K562 (cell line): ENCODE measurements at regions not wholly inside any gene's neighbourhood (a gene's known extent, or its start where the extent isn't known, plus 50 kb on each side); places are given as distances from the start of the nearest gene placed in this dataset.

ENCODE experiments used
- ATAC-seq: fragments of 200-7000 bp; cut with Tn5 transposase; 3 replicates; pipeline ENCODE4 v1.9.1; 2020; ENCODE audit warnings: moderate library complexity
- BruUV-seq: library from RNA; stranded (reverse); fragments of 400-500 nt; replicated peaks from 2 replicates; lab custom pipeline; 2021; lab: Mats Ljungman, UMichigan
- CTCF ChIA-PET: fragments of 300-600 bp; formaldehyde crosslinking; extraction: SDS; loops from one replicate; lab custom pipeline; 2021; ENCODE audit warnings: low intra/inter-chr PET ratio; lab: Yijun Ruan, JAX
- POLR2A ChIA-PET: fragments of 300-600, 350-650 bp; sonication (Branson Sonifier 250); formaldehyde crosslinking; extraction: SDS; loops from one replicate; lab custom pipeline; 2021; ENCODE audit warnings: antibody characterized with exemption, inconsistent platforms; lab: Yijun Ruan, JAX
- DNase-seq, 4 experiments: peaks; one replicate each; pipeline versions ENCODE4 v3.0.0 to v3.0.0-alpha.2; 2011 to 2018; ENCODE audit warnings: low spot score in 3 of 4, mixed read lengths in 3 of 4; ENCODE audit errors: extremely low read depth in 1 of 4
- FAIRE-seq: peaks from 2 replicates; lab custom pipeline; 2011; peaks lifted over from hg19 to GRCh38; lab: Jason Lieb, UNC
- H2AFZ ChIP-seq: 2 replicates; pipeline ENCODE4 v1.6.0; 2011; ENCODE audit warnings: low read depth, low read length, control low read depth, inconsistent platforms
- H3K27ac ChIP-seq: fragments of 200-600 bp; 3 replicates; pipeline ENCODE4 v1.8.0; 2011; ENCODE audit warnings: low read depth, mild to moderate bottlenecking, control low read depth, inconsistent platforms, low read length, moderate library complexity, mixed read lengths; ENCODE audit errors: extremely low read depth
- H3K27me3 ChIP-seq, 2 experiments: fragments of 300-600 bp in 1 of 2; 2 replicates in 1 of 2; 3 replicates in 1 of 2; pipeline versions ENCODE4 v1.6.0 to v1.8.0; 2011; ENCODE audit warnings: inconsistent platforms in 2 of 2, low read length in 2 of 2, mild to moderate bottlenecking in 1 of 2, mixed read lengths in 1 of 2, moderate library complexity in 1 of 2; ENCODE audit not compliant: control insufficient read depth in 2 of 2, insufficient read depth in 2 of 2
- H3K36me3 ChIP-seq: fragments of 300-600 bp; 3 replicates; pipeline ENCODE4 v1.8.0; 2011; ENCODE audit warnings: mild to moderate bottlenecking, low read length, inconsistent platforms; ENCODE audit not compliant: control insufficient read depth, insufficient read depth
- H3K4me1 ChIP-seq, 2 experiments: fragments of 200-600 bp in 1 of 2; replicated peaks in 1 of 2; 2 replicates in 1 of 2; 3 replicates in 1 of 2; pipeline versions ENCODE4 v1.5.1 to v1.8.0; 2011; ENCODE audit warnings: inconsistent platforms in 2 of 2, low read length in 2 of 2, mild to moderate bottlenecking in 1 of 2, mixed read lengths in 1 of 2, moderate library complexity in 1 of 2; ENCODE audit not compliant: control insufficient read depth in 2 of 2, insufficient read depth in 2 of 2
- H3K4me2 ChIP-seq: 2 replicates; pipeline ENCODE4 v1.6.1; 2011; ENCODE audit warnings: low read length, control low read depth, inconsistent platforms, mixed read lengths; ENCODE audit not compliant: insufficient read depth
- H3K4me3 ChIP-seq: fragments of 200-600 bp; sonication (generic), shearing (Covaris generic); 2 replicates; pipeline ENCODE4 v1.5.1; 2016; ENCODE audit warnings: control low read depth, inconsistent platforms
- H3K79me2 ChIP-seq: fragments of 200-600 bp; 3 replicates; pipeline ENCODE4 v1.8.0; 2011; ENCODE audit warnings: low read length, inconsistent platforms; ENCODE audit not compliant: control insufficient read depth, insufficient read depth
- H3K9ac ChIP-seq, 2 experiments: 2 replicates each; pipeline versions ENCODE4 v1.6.0 to v1.6.1; 2011; ENCODE audit warnings: low read depth in 2 of 2, low read length in 2 of 2, control low read depth in 1 of 2, inconsistent platforms in 1 of 2, mild to moderate bottlenecking in 1 of 2, mixed read lengths in 1 of 2; ENCODE audit not compliant: insufficient read depth in 1 of 2
- H3K9me1 ChIP-seq: one replicate; pipeline ENCODE4 v1.6.0; 2011; ENCODE audit warnings: inconsistent platforms, mild to moderate bottlenecking, low read length, moderate library complexity; ENCODE audit not compliant: control insufficient read depth, insufficient read depth
- H3K9me3 ChIP-seq: replicated peaks from 2 replicates; pipeline ENCODE4 v1.5.1; 2011; ENCODE audit warnings: low read depth, low read length, inconsistent platforms; ENCODE audit not compliant: control insufficient read depth, insufficient read depth
- H4K20me1 ChIP-seq: replicated peaks from 2 replicates; pipeline ENCODE4 v1.6.1; 2011; ENCODE audit warnings: low read length, inconsistent platforms, mixed read lengths; ENCODE audit not compliant: control insufficient read depth, insufficient read depth
- DPF2 ChIP-seq: fragments of 450-650 bp; IDR thresholded peaks from 2 replicates; pipeline ENCODE4 v1.6.1; 2016
- FOXA3 ChIP-seq, 2 experiments: fragments of 450-650 bp in 1 of 2; sonication (generic) in 1 of 2; formaldehyde crosslinking; IDR thresholded peaks in 1 of 2; conservative IDR thresholded peaks in 1 of 2; 2 replicates each; pipeline versions ENCODE4 v1.4.0 to v1.8.0; 2020 to 2022; ENCODE audit warnings: mild to moderate bottlenecking in 2 of 2, missing genetic modification reagents in 1 of 2
- RFX1 ChIP-seq: fragments of 450-650 bp; IDR thresholded peaks from 2 replicates; pipeline ENCODE4 v1.6.1; 2016; ENCODE audit warnings: mild to moderate bottlenecking, moderate library complexity
- SAFB ChIP-seq: fragments of 200-400 bp; formaldehyde crosslinking; IDR thresholded peaks from 2 replicates; pipeline ENCODE4 v1.6.1; 2017; ENCODE audit warnings: low read depth, low read length, borderline replicate concordance
- ZBTB8A ChIP-seq: fragments of 450-650 bp; IDR thresholded peaks from 2 replicates; pipeline ENCODE4 v1.6.1; 2018; ENCODE audit warnings: mild to moderate bottlenecking, moderate library complexity; ENCODE audit not compliant: partially characterized antibody
- ZNF785 ChIP-seq: fragments of 250-450 bp; sonication (Bioruptor Pico); IDR thresholded peaks from 2 replicates; pipeline ENCODE4 v1.4.0; 2020; ENCODE audit warnings: mild to moderate bottlenecking
- WGBS: fragments of 100-300 bp; shearing (Covaris generic); methylation state at CpG from one replicate; pipeline ENCODE4 v1.1.6; 2016; ENCODE audit warnings: low coverage, mixed read lengths; ENCODE audit not compliant: insufficient coverage; ENCODE audit errors: missing lambda C conversion rate; 5-methylcytosine and 5-hydroxymethylcytosine counted together
- in situ Hi-C: fragments of 300-500 bp; cut with MboI; formaldehyde crosslinking; loops from 4 replicates; pipeline ENCODE4 v1.15.0; 2018; ENCODE audit warnings: inconsistent platforms, mixed read lengths
- intact Hi-C: fragments of 100-400 bp; cut with micrococcal nuclease; formaldehyde crosslinking; loops from 2 replicates; pipeline ENCODE4 v1.14.2; 2022
- TF ChIP-seq, protein P1 (sequence below), 2 experiments: fragments of 450-650 bp; conservative IDR thresholded peaks; 2 replicates each; pipeline ENCODE4 v1.6.1; 2017; ENCODE audit warnings: mild to moderate bottlenecking in 2 of 2, moderate library complexity in 2 of 2
- TF ChIP-seq, protein P2 (sequence below): fragments of 450-650 bp; IDR thresholded peaks from 2 replicates; pipeline ENCODE4 v1.6.1; 2017; ENCODE audit warnings: antibody characterized with exemption, mild to moderate bottlenecking
- TF ChIP-seq, protein P3 (sequence below): fragments of 250-450 bp; sonication (Bioruptor Pico); IDR thresholded peaks from 2 replicates; pipeline ENCODE4 v1.5.0; 2021

DNA sequence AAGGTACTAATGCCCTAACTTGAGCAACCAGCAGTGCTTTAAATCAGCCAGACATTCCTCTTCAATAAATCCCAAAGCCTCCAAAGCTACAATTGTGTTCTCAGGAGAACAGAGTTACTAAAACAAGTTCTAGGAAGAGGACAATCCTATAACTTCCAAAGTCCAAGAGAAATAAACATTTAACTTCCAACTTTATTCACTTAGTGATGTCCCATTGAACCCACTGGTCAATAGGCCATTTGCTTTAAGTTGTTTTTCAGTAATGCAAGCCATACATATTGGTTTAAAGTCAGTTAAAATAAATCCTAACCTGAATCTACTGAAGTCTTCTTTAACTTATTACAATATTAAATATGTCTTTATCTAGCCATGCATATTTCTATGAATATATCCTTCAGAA lies 165.4 kb downstream of the PAWR start (continued):
- TF ChIP-seq, protein P1, sequence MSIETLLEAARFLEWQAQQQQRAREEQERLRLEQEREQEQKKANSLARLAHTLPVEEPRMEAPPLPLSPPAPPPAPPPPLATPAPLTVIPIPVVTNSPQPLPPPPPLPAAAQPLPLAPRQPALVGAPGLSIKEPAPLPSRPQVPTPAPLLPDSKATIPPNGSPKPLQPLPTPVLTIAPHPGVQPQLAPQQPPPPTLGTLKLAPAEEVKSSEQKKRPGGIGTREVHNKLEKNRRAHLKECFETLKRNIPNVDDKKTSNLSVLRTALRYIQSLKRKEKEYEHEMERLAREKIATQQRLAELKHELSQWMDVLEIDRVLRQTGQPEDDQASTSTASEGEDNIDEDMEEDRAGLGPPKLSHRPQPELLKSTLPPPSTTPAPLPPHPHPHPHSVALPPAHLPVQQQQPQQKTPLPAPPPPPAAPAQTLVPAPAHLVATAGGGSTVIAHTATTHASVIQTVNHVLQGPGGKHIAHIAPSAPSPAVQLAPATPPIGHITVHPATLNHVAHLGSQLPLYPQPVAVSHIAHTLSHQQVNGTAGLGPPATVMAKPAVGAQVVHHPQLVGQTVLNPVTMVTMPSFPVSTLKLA (conservative IDR thresholded peaks at IDR 0.05): no peak
- TF ChIP-seq DPF2 (no peak), RFX1 (no peak)

DNA sequence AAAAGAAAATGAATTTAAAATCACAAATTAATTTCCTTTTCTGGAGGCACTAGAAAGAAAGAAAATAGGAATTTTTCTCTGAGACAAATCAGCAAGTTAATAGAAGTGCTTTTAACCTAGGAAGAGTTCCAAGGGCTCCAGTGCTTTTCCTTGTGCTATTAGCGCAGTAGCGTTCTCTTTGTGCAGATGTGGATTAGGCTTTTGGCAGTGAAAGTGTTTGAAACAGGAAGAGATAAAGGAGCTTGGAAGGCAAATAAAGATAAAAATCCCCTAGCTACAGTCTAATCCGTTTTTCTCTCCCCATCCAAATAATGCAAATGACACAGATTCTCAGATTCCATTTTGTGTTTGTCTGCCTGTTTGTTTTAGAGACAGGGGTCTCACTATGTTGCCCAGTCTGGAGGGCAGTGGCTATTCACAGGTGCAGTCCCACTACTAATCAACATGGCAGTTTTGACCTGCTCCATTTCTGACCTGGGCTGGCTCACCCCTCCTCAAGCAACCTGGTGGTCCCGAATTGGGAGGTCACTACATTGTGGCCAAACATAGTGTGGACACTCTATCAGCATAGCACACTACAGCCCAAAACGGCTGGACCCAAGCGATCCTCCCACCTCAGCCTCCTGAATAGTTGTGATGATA lies 166.1 kb downstream of the PAWR start:
- no TSS peak for BruUV-seq
- FAIRE-seq: no peak
- H3K36me3 ChIP-seq: no peaks in the 10 kb centered on the region

More for the DNA sequence above, 166.1 kb downstream of the PAWR start:
- H4K20me1 ChIP-seq: no peaks in the 10 kb centered on the region
- H3K4me2 ChIP-seq: no peak overlapping the region
- ChIA-PET CTCF (no interaction called here), POLR2A (no interaction called here)
- H3K4me1 ChIP-seq: no peaks in the 10 kb centered on the region
- H3K27me3 ChIP-seq: no peaks in the 10 kb centered on the region
- no peak overlapping the region for H3K4me3 ChIP-seq
- H3K27ac ChIP-seq: no peak overlapping the region
- TF ChIP-seq ZBTB8A: no peak
- TF ChIP-seq SAFB: no peak
- TF ChIP-seq, protein P2, sequence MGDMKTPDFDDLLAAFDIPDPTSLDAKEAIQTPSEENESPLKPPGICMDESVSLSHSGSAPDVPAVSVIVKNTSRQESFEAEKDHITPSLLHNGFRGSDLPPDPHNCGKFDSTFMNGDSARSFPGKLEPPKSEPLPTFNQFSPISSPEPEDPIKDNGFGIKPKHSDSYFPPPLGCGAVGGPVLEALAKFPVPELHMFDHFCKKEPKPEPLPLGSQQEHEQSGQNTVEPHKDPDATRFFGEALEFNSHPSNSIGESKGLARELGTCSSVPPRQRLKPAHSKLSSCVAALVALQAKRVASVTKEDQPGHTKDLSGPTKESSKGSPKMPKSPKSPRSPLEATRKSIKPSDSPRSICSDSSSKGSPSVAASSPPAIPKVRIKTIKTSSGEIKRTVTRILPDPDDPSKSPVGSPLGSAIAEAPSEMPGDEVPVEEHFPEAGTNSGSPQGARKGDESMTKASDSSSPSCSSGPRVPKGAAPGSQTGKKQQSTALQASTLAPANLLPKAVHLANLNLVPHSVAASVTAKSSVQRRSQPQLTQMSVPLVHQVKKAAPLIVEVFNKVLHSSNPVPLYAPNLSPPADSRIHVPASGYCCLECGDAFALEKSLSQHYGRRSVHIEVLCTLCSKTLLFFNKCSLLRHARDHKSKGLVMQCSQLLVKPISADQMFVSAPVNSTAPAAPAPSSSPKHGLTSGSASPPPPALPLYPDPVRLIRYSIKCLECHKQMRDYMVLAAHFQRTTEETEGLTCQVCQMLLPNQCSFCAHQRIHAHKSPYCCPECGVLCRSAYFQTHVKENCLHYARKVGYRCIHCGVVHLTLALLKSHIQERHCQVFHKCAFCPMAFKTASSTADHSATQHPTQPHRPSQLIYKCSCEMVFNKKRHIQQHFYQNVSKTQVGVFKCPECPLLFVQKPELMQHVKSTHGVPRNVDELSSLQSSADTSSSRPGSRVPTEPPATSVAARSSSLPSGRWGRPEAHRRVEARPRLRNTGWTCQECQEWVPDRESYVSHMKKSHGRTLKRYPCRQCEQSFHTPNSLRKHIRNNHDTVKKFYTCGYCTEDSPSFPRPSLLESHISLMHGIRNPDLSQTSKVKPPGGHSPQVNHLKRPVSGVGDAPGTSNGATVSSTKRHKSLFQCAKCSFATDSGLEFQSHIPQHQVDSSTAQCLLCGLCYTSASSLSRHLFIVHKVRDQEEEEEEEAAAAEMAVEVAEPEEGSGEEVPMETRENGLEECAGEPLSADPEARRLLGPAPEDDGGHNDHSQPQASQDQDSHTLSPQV: no peak
- TF ChIP-seq FOXA3 (CRISPR knock-in tag; conservative IDR thresholded peaks at IDR 0.05 in 1 of 2, IDR thresholded peaks at IDR 0.05 in 1 of 2): no peak
- no peak for TF ChIP-seq ZNF785 (CRISPR knock-in tag)
- TF ChIP-seq, protein P3, sequence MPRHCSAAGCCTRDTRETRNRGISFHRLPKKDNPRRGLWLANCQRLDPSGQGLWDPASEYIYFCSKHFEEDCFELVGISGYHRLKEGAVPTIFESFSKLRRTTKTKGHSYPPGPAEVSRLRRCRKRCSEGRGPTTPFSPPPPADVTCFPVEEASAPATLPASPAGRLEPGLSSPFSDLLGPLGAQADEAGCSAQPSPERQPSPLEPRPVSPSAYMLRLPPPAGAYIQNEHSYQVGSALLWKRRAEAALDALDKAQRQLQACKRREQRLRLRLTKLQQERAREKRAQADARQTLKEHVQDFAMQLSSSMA: no peak
- no peaks in the 10 kb centered on the region for H3K9me1 ChIP-seq
- in situ Hi-C loops (no loop called here), intact Hi-C loops (no loop called here)
- H3K79me2 ChIP-seq: no peaks in the 10 kb centered on the region
- 3% methylated on average over 6 of the region's 6 CpGs for WGBS
- no peak for DNase-seq
- no peak for ATAC-seq
- no peaks in the 10 kb centered on the region for H3K9me3 ChIP-seq
- no peak overlapping the region for H2AFZ ChIP-seq
- H3K9ac ChIP-seq: no peak overlapping the region
